ENCODE measurements at regions not wholly inside any gene's neighbourhood (a gene's known extent, or its start where the extent isn't known, plus 50 kb on each side); places are given as distances from the start of the nearest gene placed in this dataset.

DNA sequence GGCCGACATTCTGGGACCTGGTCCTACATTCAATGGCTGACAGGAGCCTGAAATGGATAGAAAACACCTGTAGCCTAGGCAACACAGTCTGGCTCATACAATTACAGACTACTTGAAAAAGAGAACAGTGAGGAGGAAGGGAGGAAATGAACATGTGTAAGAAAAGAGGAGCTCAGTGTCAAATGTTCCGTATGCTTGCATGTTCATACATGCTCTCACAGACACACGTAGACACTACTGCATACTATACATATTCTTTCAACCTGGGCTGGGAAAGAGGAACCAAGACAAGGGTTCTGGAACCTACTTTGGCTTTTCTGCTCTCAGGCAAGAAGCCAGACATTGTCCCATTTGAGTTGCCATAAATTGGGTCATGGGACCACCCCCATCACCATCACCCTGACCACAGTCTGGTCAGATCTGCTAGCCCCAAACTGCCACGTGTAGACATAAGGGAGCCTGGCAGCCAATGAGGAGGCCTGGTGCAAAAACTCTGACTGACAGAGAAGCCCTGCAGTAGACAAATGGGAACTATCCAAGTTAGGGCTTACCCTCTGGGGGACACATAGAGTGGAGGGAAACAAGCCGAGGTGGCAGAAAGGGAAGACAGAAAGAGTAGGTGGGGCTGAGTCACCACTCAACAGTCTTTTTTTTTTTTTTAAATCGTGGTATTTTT is 310.0 kb downstream of the SHQ1 start (continued):
- TF ChIP-seq ZNF274 (IDR thresholded peaks at IDR 0.05; ENCODE audit: borderline replicate concordance, extremely low read depth, low read length) (no peak), GTF2F1 (IDR thresholded peaks at IDR 0.05; ENCODE audit: borderline replicate concordance, low read depth, low read length) (no peak), SRF (IDR thresholded peaks at IDR 0.05; ENCODE audit: low read depth, low read length) (no peak), KDM5A (IDR thresholded peaks at IDR 0.05; ENCODE audit: low read length) (no peak), SIN3A (conservative IDR thresholded peaks at IDR 0.05 in 1 of 2, IDR thresholded peaks at IDR 0.05 in 1 of 2; ENCODE audit: low read depth in 1 of 2, low read length in 2 of 2) (no peak), HDAC6 (IDR thresholded peaks at IDR 0.05; ENCODE audit: low read depth, low read length) (no peak), RAD21 (IDR thresholded peaks at IDR 0.05 in 1 of 2, conservative IDR thresholded peaks at IDR 0.05 in 1 of 2; ENCODE audit: low read depth in 2 of 2, low read length in 2 of 2) (no peak)

Data from H1 (cell line).